ENCODE measurements at regions not wholly inside any gene's neighbourhood (a gene's known extent, or its start where the extent isn't known, plus 50 kb on each side); places are given as distances from the start of the nearest gene placed in this dataset.
A peak's percentile ranks its signal among the peaks of the same experiment; 100 is the strongest.
"Not testable (repeated sequence)": the region's sequence is repeated elsewhere in the genome, so short reads cannot be mapped to it uniquely, and the experiment has no call there.

DNA sequence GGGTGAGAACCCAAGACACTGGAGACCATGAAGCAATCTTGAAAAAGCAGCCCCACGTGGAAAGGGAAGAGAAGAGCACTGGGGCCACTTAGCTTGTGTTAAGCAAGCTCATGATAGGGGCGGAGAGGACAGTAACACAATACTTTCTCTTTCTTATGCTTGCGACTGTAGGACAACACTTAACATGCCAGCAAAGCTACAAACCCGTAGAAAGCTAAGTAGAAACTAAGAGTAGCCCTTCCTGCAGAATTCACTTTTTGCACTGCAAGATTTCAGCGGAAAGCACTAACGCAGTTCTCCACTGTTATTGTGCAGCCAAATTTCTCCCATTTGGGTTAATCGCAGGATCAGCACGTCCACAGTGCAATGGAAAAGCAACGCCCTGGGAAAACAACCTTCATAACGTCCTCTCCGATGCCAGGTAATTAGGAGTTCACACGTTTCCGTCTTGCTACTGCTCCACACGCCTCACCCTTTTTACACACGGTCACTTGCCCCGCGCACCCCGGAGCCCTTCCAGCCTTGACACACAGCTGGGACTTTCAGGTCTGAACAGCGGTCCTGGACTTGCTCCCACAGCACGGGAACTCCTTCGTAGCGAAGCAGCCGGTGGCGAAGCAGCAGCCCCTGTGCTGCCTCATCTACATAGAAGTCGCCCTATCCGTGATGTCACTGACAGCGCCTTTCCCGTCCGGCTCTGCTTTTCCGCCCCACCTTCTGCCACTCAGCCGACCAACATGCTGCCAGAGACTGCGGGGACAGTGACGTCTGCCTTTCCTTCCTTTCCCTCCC is 148.6 kb downstream of the PPIAL4G start:
- H3K27me3 Mint-ChIP-seq, result peaks cover 47% of the 10 kb centered on the region
- intact Hi-C loops (cut with micrococcal nuclease), result loop anchor here (2.0 to 10.0 kb wide), 6 partner anchors 16 to 1252 kb away; partner anchors contain the start of gene CHD1L
- peak; percentile 92 for DNase-seq
- H3K4me3 Mint-ChIP-seq, result peak overlapping the region; percentile 93
- no peaks in the 10 kb centered on the region for H3K9me3 Mint-ChIP-seq
- H3K27ac Mint-ChIP-seq, result peak overlapping the region; percentile 99
- no peaks in the 10 kb centered on the region for H3K36me3 Mint-ChIP-seq (ENCODE audit: low read depth)
- H3K4me1 Mint-ChIP-seq, result peaks cover 30% of the 10 kb centered on the region

- H3K27ac Mint-ChIP-seq, result peak overlapping the region; percentile 99
- no peak for DNase-seq
- peaks cover 44% of the 10 kb centered on the region for H3K27me3 Mint-ChIP-seq
- peak overlapping the region; percentile 93 for H3K4me3 Mint-ChIP-seq
- no peaks in the 10 kb centered on the region for H3K9me3 Mint-ChIP-seq
- intact Hi-C loops (cut with micrococcal nuclease), result loop anchor here (2.0 to 10.0 kb wide), 4 partner anchors 15 to 1252 kb away; partner anchors contain the start of gene CHD1L
- H3K36me3 Mint-ChIP-seq (ENCODE audit: low read depth), result no peaks in the 10 kb centered on the region
- H3K4me1 Mint-ChIP-seq, result peaks cover 28% of the 10 kb centered on the region
Measured at GRCh38 chr1:148333875-148334338, 149.2 kb downstream of the PPIAL4G start.

- Mint-ChIP-seq H3K9me3 (peaks cover 4% of the 10 kb centered on the region), H3K27me3 (peaks cover 20% of the 10 kb centered on the region), H3K36me3 (ENCODE audit: low read depth) (no peaks in the 10 kb centered on the region), H3K27ac (no peak overlapping the region), H3K4me3 (no peak overlapping the region), H3K4me1 (peaks cover 5% of the 10 kb centered on the region)
- no peak for DNase-seq
- intact Hi-C loops (cut with micrococcal nuclease), result no loop called here
Measured at GRCh38 chr1:148328884-148329283, 154.2 kb downstream of the PPIAL4G start.

- H3K4me3 Mint-ChIP-seq; H3K36me3 Mint-ChIP-seq (ENCODE audit: low read depth): not testable (repeated sequence)
Measured at GRCh38 chr1:148325031-148325430, 158.1 kb downstream of the PPIAL4G start.

DNA sequence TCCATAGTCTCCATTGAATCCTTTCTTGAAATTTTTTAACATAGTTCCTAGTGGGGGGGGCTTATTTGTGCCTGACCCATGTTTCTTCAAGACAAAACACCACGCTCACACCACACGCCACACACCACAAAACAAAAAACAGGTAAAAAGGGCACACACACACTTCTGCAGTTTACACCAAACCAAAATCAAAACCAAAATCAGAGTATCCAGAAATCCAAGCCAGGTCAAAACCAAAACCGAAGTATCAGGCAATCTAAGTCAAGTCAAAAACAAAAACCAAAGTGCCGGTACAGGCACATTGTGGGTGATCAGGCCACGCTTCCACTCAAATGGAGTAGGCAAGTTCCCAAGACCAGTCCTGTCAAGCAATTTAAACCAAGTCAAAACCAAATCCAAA is 158.6 kb downstream of the PPIAL4G start:
- intact Hi-C loops (cut with micrococcal nuclease); H3K9me3 Mint-ChIP-seq; H3K27ac Mint-ChIP-seq; H3K4me1 Mint-ChIP-seq; H3K4me3 Mint-ChIP-seq; H3K36me3 Mint-ChIP-seq (ENCODE audit: low read depth); DNase-seq: not testable (repeated sequence)
- H3K27me3 Mint-ChIP-seq, result peaks cover 24% of the 10 kb centered on the region

More at GRCh38 chr1:148325031-148325430, 158.1 kb downstream of the PPIAL4G start:
- H3K4me1 Mint-ChIP-seq; H3K9me3 Mint-ChIP-seq; DNase-seq; H3K27ac Mint-ChIP-seq; intact Hi-C loops (cut with micrococcal nuclease): not testable (repeated sequence)
- peaks cover 25% of the 10 kb centered on the region for H3K27me3 Mint-ChIP-seq

- DNase-seq; H3K4me3 Mint-ChIP-seq; intact Hi-C loops (cut with micrococcal nuclease); H3K36me3 Mint-ChIP-seq (ENCODE audit: low read depth); H3K27ac Mint-ChIP-seq; H3K9me3 Mint-ChIP-seq: not testable (repeated sequence)
- Mint-ChIP-seq H3K4me1 (peaks cover 34% of the 10 kb centered on the region), H3K27me3 (peaks cover 42% of the 10 kb centered on the region)
Measured at GRCh38 chr1:148320079-148320478, 163.0 kb downstream of the PPIAL4G start.

- H3K9me3 Mint-ChIP-seq, result no peaks in the 10 kb centered on the region
- peaks cover 43% of the 10 kb centered on the region for H3K27me3 Mint-ChIP-seq
- H3K4me3 Mint-ChIP-seq, result peak overlapping the region; percentile 93
- no peak for DNase-seq
- peak overlapping the region; percentile 88 for H3K27ac Mint-ChIP-seq
- H3K4me1 Mint-ChIP-seq, result peaks cover 36% of the 10 kb centered on the region
- H3K36me3 Mint-ChIP-seq (ENCODE audit: low read depth), result no peaks in the 10 kb centered on the region
- intact Hi-C loops (cut with micrococcal nuclease), result loop anchor here (2.0 kb wide), 2 partner anchors 14 to 16 kb away; no protein-coding TSS in a partner anchor
Measured at GRCh38 chr1:148318904-148319242, 164.2 kb downstream of the PPIAL4G start.

GRCh38 chr1:148318123-148318903 is 164.8 kb downstream of the PPIAL4G start:
- peak; percentile 93 for DNase-seq
- Mint-ChIP-seq H3K4me1 (peaks cover 36% of the 10 kb centered on the region), H3K4me3 (peak overlapping the region; percentile 93), H3K36me3 (ENCODE audit: low read depth) (no peaks in the 10 kb centered on the region), H3K27me3 (peaks cover 44% of the 10 kb centered on the region), H3K27ac (peak overlapping the region; percentile 88), H3K9me3 (no peaks in the 10 kb centered on the region)
- intact Hi-C loops (cut with micrococcal nuclease), result loop anchor here (2.0 kb wide), 2 partner anchors 14 to 16 kb away; no protein-coding TSS in a partner anchor

DNA sequence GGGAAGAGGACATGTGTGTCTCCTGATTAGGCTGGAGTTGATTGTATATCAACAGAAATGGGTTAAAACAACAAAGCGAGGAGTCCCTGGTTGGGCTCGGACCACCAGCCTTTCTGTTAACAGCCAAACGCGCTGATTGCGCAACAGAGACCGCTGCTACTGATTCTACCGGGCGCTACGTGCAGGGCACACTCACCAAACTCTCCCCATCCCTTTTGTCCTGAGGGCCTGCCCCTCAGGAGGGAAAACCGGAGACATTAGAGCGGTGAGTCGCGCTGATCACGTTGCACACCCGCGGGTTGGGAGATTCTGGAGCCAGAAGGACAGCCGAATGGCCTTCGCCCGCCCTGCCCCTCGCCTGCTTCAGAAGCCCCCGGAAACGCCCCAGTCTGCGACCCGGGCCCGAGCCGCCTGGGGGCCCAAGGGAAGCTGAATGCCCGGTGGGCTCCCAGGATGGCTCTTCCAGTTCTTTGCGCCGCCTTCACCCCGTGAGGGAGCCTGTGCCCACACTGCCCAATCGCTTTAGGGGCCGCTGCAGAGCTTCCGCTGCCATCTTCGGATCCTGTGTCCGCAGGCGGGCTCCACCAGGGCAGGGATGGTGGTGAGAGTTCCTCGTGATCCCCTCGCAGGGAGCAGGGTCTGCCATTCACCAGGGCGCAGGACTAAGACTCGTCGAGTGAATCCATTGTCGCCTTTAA is 165.4 kb upstream of the NBPF11 start:
- Mint-ChIP-seq H3K36me3 (ENCODE audit: low read depth) (no peaks in the 10 kb centered on the region), H3K27me3 (peaks cover 46% of the 10 kb centered on the region), H3K27ac (no peak overlapping the region), H3K9me3 (peaks cover 4% of the 10 kb centered on the region), H3K4me3 (peak overlapping the region; percentile 93), H3K4me1 (peaks cover 36% of the 10 kb centered on the region)
- no peak for DNase-seq
- intact Hi-C loops (cut with micrococcal nuclease), result no loop called here

- peaks cover 34% of the 10 kb centered on the region for H3K4me1 Mint-ChIP-seq
- DNase-seq, result no peak
- intact Hi-C loops (cut with micrococcal nuclease), result no loop called here
- peaks cover 23% of the 10 kb centered on the region for H3K9me3 Mint-ChIP-seq
- H3K4me3 Mint-ChIP-seq, result no peak overlapping the region
- no peak overlapping the region for H3K27ac Mint-ChIP-seq
- peaks cover 57% of the 10 kb centered on the region for H3K27me3 Mint-ChIP-seq
- peaks cover 2% of the 10 kb centered on the region for H3K36me3 Mint-ChIP-seq (ENCODE audit: low read depth)
Measured at GRCh38 chr1:148315071-148315811, 163.2 kb upstream of the NBPF11 start.

DNA sequence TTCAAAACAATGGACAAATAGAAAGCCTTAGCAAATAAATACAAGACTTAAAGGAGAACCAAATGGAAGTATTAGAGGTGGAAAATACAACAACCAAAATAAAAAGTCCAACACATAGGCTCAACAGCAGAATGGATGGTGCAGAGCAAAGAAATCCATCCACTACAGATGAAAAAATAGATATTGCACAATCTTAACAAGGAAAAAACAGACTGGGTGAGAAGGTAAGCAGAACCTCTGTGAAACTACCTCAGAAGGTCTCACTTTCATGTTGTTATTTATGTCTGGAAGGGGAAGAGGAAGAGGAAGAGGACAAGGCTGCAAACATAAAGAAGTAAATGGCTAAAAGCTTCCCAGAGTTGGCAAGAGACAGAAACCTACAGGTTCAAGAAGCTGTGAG is 158.7 kb upstream of the NBPF11 start:
- Mint-ChIP-seq H3K27me3 (peaks cover 47% of the 10 kb centered on the region), H3K4me1 (peaks cover 17% of the 10 kb centered on the region), H3K4me3 (no peak overlapping the region), H3K27ac (no peak overlapping the region), H3K9me3 (peaks cover 23% of the 10 kb centered on the region), H3K36me3 (ENCODE audit: low read depth) (peaks cover 5% of the 10 kb centered on the region)
- intact Hi-C loops (cut with micrococcal nuclease), result no loop called here
- no peak for DNase-seq

- H3K27ac Mint-ChIP-seq, result no peak overlapping the region
- peaks cover 5% of the 10 kb centered on the region for H3K36me3 Mint-ChIP-seq (ENCODE audit: low read depth)
- H3K9me3 Mint-ChIP-seq, result peaks cover 23% of the 10 kb centered on the region
- intact Hi-C loops (cut with micrococcal nuclease), result no loop called here
- H3K27me3 Mint-ChIP-seq, result peaks cover 46% of the 10 kb centered on the region
- no peak overlapping the region for H3K4me3 Mint-ChIP-seq
- DNase-seq, result no peak
- peaks cover 14% of the 10 kb centered on the region for H3K4me1 Mint-ChIP-seq
Measured at GRCh38 chr1:148309940-148310500, 157.9 kb upstream of the NBPF11 start.

Measured in activated CD4-positive, alpha-beta T cell treated with anti-CD3 and anti-CD28 coated beads, Interleukin-2, amount 10 ng/mL, durations not matched to agents 24 days and 14 days (primary cell).